ENCODE measurements at regions not wholly inside any gene's neighbourhood (a gene's known extent, or its start where the extent isn't known, plus 50 kb on each side); places are given as distances from the start of the nearest gene placed in this dataset.

GRCh38 chr12:65653946-65654629, 170.2 kb upstream of the HMGA2 start:
- no peak overlapping the region for H3K9ac ChIP-seq (ENCODE audit: insufficient read depth in 1 of 2, low read length in 2 of 2)
- TF ChIP-seq CTCF (IDR thresholded peaks at IDR 0.05; ENCODE audit: control extremely low read depth, extremely low read depth) = no peak

GRCh38 chr12:65655074-65655493, 169.2 kb upstream of the HMGA2 start:
- 89 to 91% methylated on average over 7 of the region's 7 CpGs for WGBS, 2 donors
- no peak for DNase-seq
- peak overlapping the region in 1 of 2 donors; percentile 9 for H3K27ac ChIP-seq (ENCODE audit: low read depth in 1 of 2, low read length in 1 of 2)
- no peak overlapping the region for H3K4me3 ChIP-seq
- no peaks in the 10 kb centered on the region for H3K36me3 ChIP-seq (ENCODE audit: control insufficient read depth in 4 of 4, insufficient read depth in 4 of 4, low read length in 4 of 4)
- no peak for ATAC-seq (ENCODE audit: insufficient read depth, low FRiP score)
- H3K9ac ChIP-seq (ENCODE audit: insufficient read depth in 1 of 2, low read length in 2 of 2) = no peak overlapping the region
- peaks cover 0 to 2% (median 0%) of the 10 kb centered on the region in 5 donors for H3K4me1 ChIP-seq (ENCODE audit: control insufficient read depth in 5 of 5, insufficient read depth in 5 of 5, low read length in 5 of 5)
- H3K9me3 ChIP-seq (ENCODE audit: control insufficient read depth in 4 of 4, insufficient read depth in 3 of 4, low read length in 3 of 4) = no peaks in the 10 kb centered on the region
- H3K27me3 ChIP-seq (ENCODE audit: control insufficient read depth in 3 of 3, insufficient read depth in 3 of 3, low read length in 2 of 3) = peaks cover 0 to 46% (median 9%) of the 10 kb centered on the region in 3 donors
- TF ChIP-seq CTCF (IDR thresholded peaks at IDR 0.05; ENCODE audit: control extremely low read depth, extremely low read depth) = no peak

More at GRCh38 chr12:65653946-65654629, 170.2 kb upstream of the HMGA2 start:
- ATAC-seq (ENCODE audit: insufficient read depth, low FRiP score) (no peak), DNase-seq (no peak)
- Histone ChIP-seq H3K4me3 (no peak overlapping the region), H3K9me3 (ENCODE audit: control insufficient read depth in 4 of 4, insufficient read depth in 3 of 4, low read length in 3 of 4) (no peaks in the 10 kb centered on the region), H3K27me3 (ENCODE audit: control insufficient read depth in 3 of 3, insufficient read depth in 3 of 3, low read length in 2 of 3) (peaks cover 0 to 36% (median 4%) of the 10 kb centered on the region in 3 donors), H3K4me1 (ENCODE audit: control insufficient read depth in 5 of 5, insufficient read depth in 5 of 5, low read length in 5 of 5) (peaks cover 0 to 2% (median 0%) of the 10 kb centered on the region in 5 donors), H3K27ac (ENCODE audit: low read depth in 1 of 2, low read length in 1 of 2) (no peak overlapping the region), H3K36me3 (ENCODE audit: control insufficient read depth in 4 of 4, insufficient read depth in 4 of 4, low read length in 4 of 4) (no peaks in the 10 kb centered on the region)
- 69 to 72% methylated on average over 8 of the region's 8 CpGs for WGBS, 2 donors

GRCh38 chr12:65656156-65656882, 168.0 kb upstream of the HMGA2 start:
- H3K36me3 ChIP-seq (ENCODE audit: control insufficient read depth in 4 of 4, insufficient read depth in 4 of 4, low read length in 4 of 4) = no peaks in the 10 kb centered on the region
- H3K9ac ChIP-seq (ENCODE audit: insufficient read depth in 1 of 2, low read length in 2 of 2) = no peak overlapping the region
- H3K4me3 ChIP-seq = no peak overlapping the region
- TF ChIP-seq CTCF (IDR thresholded peaks at IDR 0.05; ENCODE audit: control extremely low read depth, extremely low read depth) = no peak
- H3K9me3 ChIP-seq (ENCODE audit: control insufficient read depth in 4 of 4, insufficient read depth in 3 of 4, low read length in 3 of 4) = no peaks in the 10 kb centered on the region
- 95 to 97% methylated on average over 2 of the region's 2 CpGs for WGBS, 2 donors
- H3K27me3 ChIP-seq (ENCODE audit: control insufficient read depth in 3 of 3, insufficient read depth in 3 of 3, low read length in 2 of 3) = peaks cover 0 to 49% (median 10%) of the 10 kb centered on the region in 3 donors
- peaks cover 0 to 2% (median 0%) of the 10 kb centered on the region in 5 donors for H3K4me1 ChIP-seq (ENCODE audit: control insufficient read depth in 5 of 5, insufficient read depth in 5 of 5, low read length in 5 of 5)
- no peak overlapping the region for H3K27ac ChIP-seq (ENCODE audit: low read depth in 1 of 2, low read length in 1 of 2)
- DNase-seq (no peak), ATAC-seq (ENCODE audit: insufficient read depth, low FRiP score) (no peak)
